ENCODE measurements at regions not wholly inside any gene's neighbourhood (a gene's known extent, or its start where the extent isn't known, plus 50 kb on each side); places are given as distances from the start of the nearest gene placed in this dataset.

DNA sequence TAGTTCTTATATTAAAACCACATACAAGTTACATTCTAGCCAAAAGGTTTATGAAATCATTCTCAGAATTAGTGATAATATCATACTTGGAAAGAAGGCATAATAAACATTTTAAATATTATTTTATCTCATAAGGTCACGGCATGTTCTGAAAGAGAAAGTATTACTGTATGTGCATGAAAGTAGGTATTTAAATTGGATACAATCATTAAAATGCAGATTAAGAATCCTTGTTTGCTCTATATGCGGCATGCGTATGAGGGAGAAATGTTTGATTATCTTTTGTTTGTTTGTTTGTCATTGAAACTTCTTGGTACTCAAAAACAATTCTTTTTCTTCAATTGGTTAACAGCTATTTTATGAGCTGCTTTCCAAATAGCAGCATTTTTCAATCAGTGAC is 183.9 kb upstream of the TLL1 start:
- no peak for TF ChIP-seq CTCF (IDR thresholded peaks at IDR 0.05)
- H3K4me1 ChIP-seq, result no peaks in the 10 kb centered on the region
- H3K79me2 ChIP-seq, result no peaks in the 10 kb centered on the region
- no peaks in the 10 kb centered on the region for H3K9me3 ChIP-seq (ENCODE audit: control insufficient read depth, low read length)
- H3K27me3 ChIP-seq (ENCODE audit: control insufficient read depth, insufficient read depth, low read length), result no peaks in the 10 kb centered on the region
- no peak overlapping the region for H2AFZ ChIP-seq
- no peaks in the 10 kb centered on the region for H3K36me3 ChIP-seq (ENCODE audit: control insufficient read depth, insufficient read depth, low read length)
- H3K4me2 ChIP-seq (ENCODE audit: low read length), result no peak overlapping the region
- no peak overlapping the region for H3K27ac ChIP-seq
- no peak overlapping the region for H3K9ac ChIP-seq
- H3K4me3 ChIP-seq (ENCODE audit: low read depth, low read length), result no peak overlapping the region

DNA sequence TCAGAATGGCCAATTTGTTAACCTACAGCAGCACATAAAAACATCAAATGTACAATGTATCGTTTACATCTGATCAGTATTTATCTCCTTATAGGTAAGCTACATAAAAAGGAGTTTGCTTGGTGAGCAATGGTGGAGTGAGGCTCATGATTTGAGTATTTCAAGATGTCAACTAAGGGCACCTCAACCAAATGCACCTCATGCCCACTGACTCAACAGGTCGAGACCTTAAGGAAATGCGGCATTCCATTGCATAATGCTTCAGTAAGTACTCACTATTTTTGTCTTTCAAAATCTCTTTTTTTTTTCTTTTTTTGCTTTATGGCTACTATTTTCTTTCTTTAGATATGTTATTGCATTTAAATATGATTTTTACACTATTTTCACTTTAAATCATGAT is 181.0 kb upstream of the TLL1 start:
- Histone ChIP-seq H3K79me2 (no peaks in the 10 kb centered on the region), H2AFZ (no peak overlapping the region), H3K36me3 (ENCODE audit: control insufficient read depth, insufficient read depth, low read length) (no peaks in the 10 kb centered on the region), H3K27ac (no peak overlapping the region), H3K4me1 (no peaks in the 10 kb centered on the region), H3K9me3 (ENCODE audit: control insufficient read depth, low read length) (no peaks in the 10 kb centered on the region), H3K4me2 (ENCODE audit: low read length) (no peak overlapping the region), H3K4me3 (ENCODE audit: low read depth, low read length) (no peak overlapping the region), H3K27me3 (ENCODE audit: control insufficient read depth, insufficient read depth, low read length) (no peaks in the 10 kb centered on the region), H3K9ac (no peak overlapping the region)
- no peak for TF ChIP-seq CTCF (IDR thresholded peaks at IDR 0.05)

- no peak for TF ChIP-seq CTCF (IDR thresholded peaks at IDR 0.05)
- Histone ChIP-seq H3K9me3 (ENCODE audit: control insufficient read depth, low read length) (no peaks in the 10 kb centered on the region), H3K4me2 (ENCODE audit: low read length) (no peak overlapping the region), H3K79me2 (no peaks in the 10 kb centered on the region), H3K27ac (no peak overlapping the region), H3K4me3 (ENCODE audit: low read depth, low read length) (no peak overlapping the region), H3K27me3 (ENCODE audit: control insufficient read depth, insufficient read depth, low read length) (no peaks in the 10 kb centered on the region), H2AFZ (no peak overlapping the region), H3K4me1 (no peaks in the 10 kb centered on the region), H3K9ac (no peak overlapping the region), H3K36me3 (ENCODE audit: control insufficient read depth, insufficient read depth, low read length) (no peaks in the 10 kb centered on the region)
Observed at GRCh38 chr4:165698272-165698671, 174.8 kb upstream of the TLL1 start.

- Histone ChIP-seq H3K4me3 (ENCODE audit: low read depth, low read length) (no peak overlapping the region), H2AFZ (no peak overlapping the region), H3K9me3 (ENCODE audit: control insufficient read depth, low read length) (no peaks in the 10 kb centered on the region), H3K9ac (no peak overlapping the region), H3K36me3 (ENCODE audit: control insufficient read depth, insufficient read depth, low read length) (no peaks in the 10 kb centered on the region), H3K4me1 (no peaks in the 10 kb centered on the region), H3K27me3 (ENCODE audit: control insufficient read depth, insufficient read depth, low read length) (no peaks in the 10 kb centered on the region), H3K79me2 (no peaks in the 10 kb centered on the region), H3K4me2 (ENCODE audit: low read length) (no peak overlapping the region), H3K27ac (no peak overlapping the region)
- no peak for TF ChIP-seq CTCF (IDR thresholded peaks at IDR 0.05)
Observed at GRCh38 chr4:165699055-165699454, 174.0 kb upstream of the TLL1 start.

DNA sequence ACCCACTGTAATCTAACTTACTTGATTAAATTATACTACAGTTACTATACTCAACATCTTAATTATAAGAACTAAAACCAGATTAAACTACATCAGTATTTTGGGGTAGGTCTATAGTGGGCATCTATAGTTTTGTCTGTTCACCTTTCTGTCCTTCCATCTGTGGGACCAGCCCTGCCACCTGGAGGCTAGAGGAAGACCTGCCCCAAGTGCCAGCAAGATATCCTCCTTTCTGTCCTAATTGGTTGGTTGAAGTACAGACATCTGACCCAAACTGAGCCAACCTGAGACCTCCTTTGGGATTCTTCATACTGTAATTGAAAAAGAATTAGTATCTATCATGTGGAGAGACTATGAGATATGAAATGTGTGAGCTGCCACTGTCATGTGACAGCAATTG is 172.2 kb upstream of the TLL1 start:
- H3K27ac ChIP-seq, result no peak overlapping the region
- no peaks in the 10 kb centered on the region for H3K79me2 ChIP-seq
- TF ChIP-seq CTCF (IDR thresholded peaks at IDR 0.05), result no peak

More for the DNA sequence above, 172.2 kb upstream of the TLL1 start:
- Histone ChIP-seq H3K4me2 (ENCODE audit: low read length) (no peak overlapping the region), H3K4me3 (ENCODE audit: low read depth, low read length) (no peak overlapping the region), H3K9me3 (ENCODE audit: control insufficient read depth, low read length) (no peaks in the 10 kb centered on the region), H3K9ac (no peak overlapping the region), H3K4me1 (no peaks in the 10 kb centered on the region), H3K27me3 (ENCODE audit: control insufficient read depth, insufficient read depth, low read length) (no peaks in the 10 kb centered on the region), H3K36me3 (ENCODE audit: control insufficient read depth, insufficient read depth, low read length) (no peaks in the 10 kb centered on the region), H2AFZ (no peak overlapping the region)

Data from parathyroid adenoma (tissue), 2 donors.